Effector memory CD4-positive, alpha-beta T cell (primary cell): ENCODE measurements at regions not wholly inside any gene's neighbourhood (a gene's known extent, or its start where the extent isn't known, plus 50 kb on each side); places are given as distances from the start of the nearest gene placed in this dataset.

Experiments
- DNase-seq, 3 donors: peaks; one replicate each; pipeline ENCODE4 v3.0.0-alpha.2; 2020
- H3K27ac ChIP-seq: 2 replicates; pipeline ENCODE4 v1.7.0; 2013; ENCODE audit warnings: mild to moderate bottlenecking, low read length, moderate library complexity; ENCODE audit not compliant: insufficient read depth, poor library complexity, severe bottlenecking
- H3K27me3 ChIP-seq: replicated peaks from 2 replicates; pipeline ENCODE4 v1.7.0; 2013; ENCODE audit warnings: mild to moderate bottlenecking, low read length; ENCODE audit not compliant: insufficient read depth, control insufficient read depth, poor library complexity, severe bottlenecking
- H3K36me3 ChIP-seq: 2 replicates; pipeline ENCODE4 v1.7.0; 2013; ENCODE audit warnings: mild to moderate bottlenecking, low read length, moderate library complexity; ENCODE audit not compliant: control insufficient read depth, insufficient read depth
- H3K4me1 ChIP-seq: 2 replicates; pipeline ENCODE4 v1.7.0; 2013; ENCODE audit warnings: low read length, mild to moderate bottlenecking; ENCODE audit not compliant: control insufficient read depth, insufficient read depth, poor library complexity, severe bottlenecking
- H3K4me3 ChIP-seq: 2 replicates; pipeline ENCODE4 v1.7.0; 2013; ENCODE audit warnings: low read length, low read depth, mild to moderate bottlenecking; ENCODE audit not compliant: insufficient read depth, poor library complexity, severe bottlenecking
- H3K9me3 ChIP-seq: 2 replicates; pipeline ENCODE4 v1.7.0; 2013; ENCODE audit warnings: mild to moderate bottlenecking, low read length, moderate library complexity; ENCODE audit not compliant: control insufficient read depth

GRCh38 chr21:31450980-31451379 lies 106.9 kb upstream of the TIAM1 start:
- Histone ChIP-seq H3K27me3 (no peaks in the 10 kb centered on the region), H3K36me3 (no peaks in the 10 kb centered on the region), H3K4me1 (peaks cover 11% of the 10 kb centered on the region), H3K9me3 (no peaks in the 10 kb centered on the region), H3K27ac (no peak overlapping the region), H3K4me3 (no peak overlapping the region)
- DNase-seq, result no peak

- no peaks in the 10 kb centered on the region for H3K9me3 ChIP-seq
- no peak overlapping the region for H3K4me3 ChIP-seq
- H3K27ac ChIP-seq, result no peak overlapping the region
- no peaks in the 10 kb centered on the region for H3K36me3 ChIP-seq
- DNase-seq, result no peak
- H3K4me1 ChIP-seq, result peaks cover 16% of the 10 kb centered on the region
- no peaks in the 10 kb centered on the region for H3K27me3 ChIP-seq
Measured at GRCh38 chr21:31449921-31450535, 106.0 kb upstream of the TIAM1 start.

- no peaks in the 10 kb centered on the region for H3K36me3 ChIP-seq
- no peak overlapping the region for H3K4me3 ChIP-seq
- no peak overlapping the region for H3K27ac ChIP-seq
- H3K27me3 ChIP-seq, result no peaks in the 10 kb centered on the region
- no peak for DNase-seq
- no peaks in the 10 kb centered on the region for H3K9me3 ChIP-seq
- peaks cover 16% of the 10 kb centered on the region for H3K4me1 ChIP-seq
Measured at GRCh38 chr21:31448496-31448895, 104.4 kb upstream of the TIAM1 start.

GRCh38 chr21:31447505-31447904 lies 103.4 kb upstream of the TIAM1 start:
- no peak for DNase-seq
- Histone ChIP-seq H3K27ac (no peak overlapping the region), H3K4me3 (no peak overlapping the region), H3K27me3 (no peaks in the 10 kb centered on the region), H3K4me1 (peaks cover 16% of the 10 kb centered on the region), H3K9me3 (no peaks in the 10 kb centered on the region), H3K36me3 (no peaks in the 10 kb centered on the region)

GRCh38 chr21:31446226-31446855 lies 102.3 kb upstream of the TIAM1 start:
- Histone ChIP-seq H3K36me3 (no peaks in the 10 kb centered on the region), H3K4me3 (no peak overlapping the region), H3K4me1 (peaks cover 16% of the 10 kb centered on the region), H3K27ac (no peak overlapping the region), H3K27me3 (no peaks in the 10 kb centered on the region), H3K9me3 (peaks cover 1% of the 10 kb centered on the region)
- DNase-seq, result no peak

GRCh38 chr21:31445137-31445536 lies 101.1 kb upstream of the TIAM1 start:
- Histone ChIP-seq H3K9me3 (peaks cover 5% of the 10 kb centered on the region), H3K36me3 (no peaks in the 10 kb centered on the region), H3K4me3 (no peak overlapping the region), H3K27me3 (no peaks in the 10 kb centered on the region), H3K27ac (no peak overlapping the region), H3K4me1 (peaks cover 16% of the 10 kb centered on the region)
- DNase-seq, result no peak

GRCh38 chr21:31443736-31444521 lies 99.9 kb upstream of the TIAM1 start:
- H3K36me3 ChIP-seq, result no peaks in the 10 kb centered on the region
- no peak overlapping the region for H3K27ac ChIP-seq
- no peak overlapping the region for H3K4me3 ChIP-seq
- H3K9me3 ChIP-seq, result peaks cover 5% of the 10 kb centered on the region
- no peak for DNase-seq
- H3K27me3 ChIP-seq, result no peaks in the 10 kb centered on the region
- H3K4me1 ChIP-seq, result peaks cover 16% of the 10 kb centered on the region

- Histone ChIP-seq H3K9me3 (peaks cover 5% of the 10 kb centered on the region), H3K4me3 (no peak overlapping the region), H3K27ac (no peak overlapping the region), H3K36me3 (no peaks in the 10 kb centered on the region), H3K4me1 (peaks cover 12% of the 10 kb centered on the region), H3K27me3 (no peaks in the 10 kb centered on the region)
- no peak for DNase-seq
Measured at GRCh38 chr21:31442339-31442738, 98.3 kb upstream of the TIAM1 start.

- Histone ChIP-seq H3K27ac (no peak overlapping the region), H3K4me1 (no peaks in the 10 kb centered on the region), H3K9me3 (no peaks in the 10 kb centered on the region), H3K36me3 (no peaks in the 10 kb centered on the region), H3K4me3 (no peak overlapping the region), H3K27me3 (no peaks in the 10 kb centered on the region)
- DNase-seq, result no peak
Measured at GRCh38 chr21:31429506-31429905, 85.4 kb upstream of the TIAM1 start.

GRCh38 chr21:31426235-31426797 lies 82.3 kb upstream of the TIAM1 start:
- H3K9me3 ChIP-seq, result no peaks in the 10 kb centered on the region
- no peak for DNase-seq
- no peaks in the 10 kb centered on the region for H3K27me3 ChIP-seq
- H3K4me3 ChIP-seq, result no peak overlapping the region
- no peak overlapping the region for H3K27ac ChIP-seq
- H3K36me3 ChIP-seq, result no peaks in the 10 kb centered on the region
- H3K4me1 ChIP-seq, result no peaks in the 10 kb centered on the region
